ENCODE measurements at regions not wholly inside any gene's neighbourhood (a gene's known extent, or its start where the extent isn't known, plus 50 kb on each side); places are given as distances from the start of the nearest gene placed in this dataset.

- TF ChIP-seq ZNF274 (IDR thresholded peaks at IDR 0.05; ENCODE audit: low read depth, low read length) (no peak), YY1 (IDR thresholded peaks at IDR 0.05; ENCODE audit: insufficient read depth, insufficient read length) (no peak)
Observed at GRCh38 chr14:97407701-97408407, 610.7 kb downstream of the VRK1 start.
